Karpas-422 (cell line): ENCODE measurements at regions not wholly inside any gene's neighbourhood (a gene's known extent, or its start where the extent isn't known, plus 50 kb on each side); places are given as distances from the start of the nearest gene placed in this dataset.

Source experiments
- DNase-seq: peaks from one replicate; pipeline ENCODE4 v3.0.0-alpha.2; 2015
- H2AFZ ChIP-seq: fragments of 200-600 bp; sonication (generic); 2 replicates; pipeline ENCODE4 v1.6.1; 2014; ENCODE audit warnings: antibody characterized with exemption, low read length, mixed read lengths
- H3K27ac ChIP-seq: fragments of 200-600 bp; sonication (generic); 2 replicates; pipeline ENCODE4 v1.5.1; 2014; ENCODE audit warnings: mild to moderate bottlenecking, low read length, moderate library complexity
- H3K27me3 ChIP-seq: fragments of 200-600 bp; sonication (generic); 2 replicates; pipeline ENCODE4 v1.6.1; 2014; ENCODE audit warnings: low read length, mixed read lengths
- H3K36me3 ChIP-seq: fragments of 200-600 bp; sonication (generic); 2 replicates; pipeline ENCODE4 v1.6.1; 2014; ENCODE audit warnings: low read length, mixed read lengths; ENCODE audit not compliant: insufficient read depth
- H3K4me1 ChIP-seq: fragments of 200-600 bp; sonication (generic); 2 replicates; pipeline ENCODE4 v1.6.1; 2014; ENCODE audit warnings: mild to moderate bottlenecking, low read length, mixed read lengths
- H3K4me2 ChIP-seq: fragments of 200-600 bp; sonication (generic); 2 replicates; pipeline ENCODE4 v1.6.1; 2014; ENCODE audit warnings: low read length, low read depth, mild to moderate bottlenecking; ENCODE audit not compliant: poor library complexity, severe bottlenecking
- H3K4me3 ChIP-seq: fragments of 200-600 bp; sonication (generic); 2 replicates; pipeline ENCODE4 v1.5.1; 2014; ENCODE audit warnings: mild to moderate bottlenecking, antibody characterized with exemption, low read length, mixed read lengths
- H3K79me2 ChIP-seq: fragments of 200-600 bp; sonication (generic); 2 replicates; pipeline ENCODE4 v1.6.1; 2014; ENCODE audit warnings: mild to moderate bottlenecking, low read length, mixed read lengths
- H3K9ac ChIP-seq: fragments of 200-600 bp; sonication (generic); 2 replicates; pipeline ENCODE4 v1.6.0; 2014; ENCODE audit warnings: low read length
- H3K9me2 ChIP-seq: fragments of 200-600 bp; sonication (generic), shearing (Covaris generic); replicated peaks from 2 replicates; pipeline ENCODE4 v1.6.0; 2014; ENCODE audit warnings: mild to moderate bottlenecking, low read length, moderate library complexity; ENCODE audit not compliant: insufficient read depth
- H3K9me3 ChIP-seq: fragments of 300-700, 200-600 bp; sonication (generic); 2 replicates; pipeline ENCODE4 v1.6.1; 2014; ENCODE audit warnings: low read length, mixed read lengths
- H4K20me1 ChIP-seq: fragments of 200-600 bp; sonication (generic); 2 replicates; pipeline ENCODE4 v1.6.1; 2014; ENCODE audit warnings: mild to moderate bottlenecking, antibody characterized with exemption, low read length, low read depth; ENCODE audit not compliant: insufficient read depth

GRCh38 chr16:72277749-72278148 lies 105.8 kb upstream of the PMFBP1 start:
- no peak overlapping the region for H3K4me2 ChIP-seq
- no peak for DNase-seq
- no peaks in the 10 kb centered on the region for H3K79me2 ChIP-seq
- no peaks in the 10 kb centered on the region for H4K20me1 ChIP-seq
- H3K9me2 ChIP-seq, result no peaks in the 10 kb centered on the region
- H3K4me3 ChIP-seq, result no peak overlapping the region
- no peak overlapping the region for H2AFZ ChIP-seq
- no peaks in the 10 kb centered on the region for H3K36me3 ChIP-seq
- H3K9me3 ChIP-seq, result no peaks in the 10 kb centered on the region
- H3K4me1 ChIP-seq, result no peaks in the 10 kb centered on the region
- H3K9ac ChIP-seq, result no peak overlapping the region
- no peak overlapping the region for H3K27ac ChIP-seq
- no peaks in the 10 kb centered on the region for H3K27me3 ChIP-seq

DNA sequence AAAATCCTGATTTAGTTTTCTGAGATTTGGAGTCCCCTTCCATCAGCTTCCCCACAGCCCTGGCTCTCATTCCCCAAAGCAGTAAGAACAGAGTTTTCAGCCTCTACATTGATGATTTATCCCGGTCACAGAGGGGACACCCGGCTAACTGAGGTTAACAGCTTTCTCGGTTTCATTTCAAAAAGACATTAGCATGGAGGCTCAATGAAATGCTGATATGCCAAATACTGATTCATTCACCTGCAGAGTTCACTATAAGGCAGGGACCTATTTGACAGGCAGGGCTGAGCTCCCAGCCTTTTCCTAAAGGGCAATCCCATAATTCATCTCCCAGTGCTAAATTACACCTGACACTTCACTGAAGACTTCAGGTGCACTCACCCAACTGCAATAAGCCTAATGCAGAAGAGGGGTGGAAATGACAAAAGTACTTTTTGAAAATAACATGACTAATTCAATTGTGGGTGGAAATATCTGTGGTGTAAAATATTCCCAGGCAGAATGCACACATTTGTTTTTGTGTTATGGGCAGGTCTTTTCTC lies 99.8 kb upstream of the PMFBP1 start:
- H3K36me3 ChIP-seq, result no peaks in the 10 kb centered on the region

DNA sequence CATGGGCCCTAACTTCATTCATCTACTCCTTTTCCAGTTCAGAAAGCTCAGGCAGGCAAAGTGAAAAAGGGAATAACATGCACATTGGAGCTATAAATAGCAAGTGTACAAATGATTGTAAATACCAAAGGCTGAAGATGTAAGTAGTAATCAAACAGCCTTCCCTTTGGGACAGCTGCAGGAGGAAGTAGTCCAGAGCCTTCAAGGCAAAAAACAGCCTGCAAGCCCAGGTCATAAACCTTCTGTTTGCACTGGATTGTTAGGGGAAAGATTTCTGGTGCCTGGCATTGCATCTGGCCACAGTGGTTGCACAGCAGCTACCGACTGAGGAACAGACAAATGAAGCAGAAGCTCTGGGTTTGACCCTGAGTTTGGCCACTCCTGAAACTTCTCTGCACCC lies 98.6 kb upstream of the PMFBP1 start:
- Histone ChIP-seq H3K9me2 (no peaks in the 10 kb centered on the region), H3K9ac (no peak overlapping the region), H3K4me2 (no peak overlapping the region), H3K79me2 (no peaks in the 10 kb centered on the region), H3K27me3 (no peaks in the 10 kb centered on the region), H4K20me1 (no peaks in the 10 kb centered on the region), H3K36me3 (no peaks in the 10 kb centered on the region), H2AFZ (no peak overlapping the region), H3K9me3 (no peaks in the 10 kb centered on the region), H3K4me3 (no peak overlapping the region), H3K4me1 (no peaks in the 10 kb centered on the region), H3K27ac (no peak overlapping the region)
- no peak for DNase-seq

More for the DNA sequence above, 99.8 kb upstream of the PMFBP1 start:
- no peaks in the 10 kb centered on the region for H3K79me2 ChIP-seq
- H4K20me1 ChIP-seq, result no peaks in the 10 kb centered on the region
- no peak overlapping the region for H2AFZ ChIP-seq
- no peaks in the 10 kb centered on the region for H3K9me2 ChIP-seq
- no peaks in the 10 kb centered on the region for H3K27me3 ChIP-seq
- no peak overlapping the region for H3K4me3 ChIP-seq
- H3K9me3 ChIP-seq, result no peaks in the 10 kb centered on the region
- DNase-seq, result no peak
- no peak overlapping the region for H3K4me2 ChIP-seq
- H3K4me1 ChIP-seq, result no peaks in the 10 kb centered on the region
- H3K9ac ChIP-seq, result no peak overlapping the region
- H3K27ac ChIP-seq, result no peak overlapping the region

DNA sequence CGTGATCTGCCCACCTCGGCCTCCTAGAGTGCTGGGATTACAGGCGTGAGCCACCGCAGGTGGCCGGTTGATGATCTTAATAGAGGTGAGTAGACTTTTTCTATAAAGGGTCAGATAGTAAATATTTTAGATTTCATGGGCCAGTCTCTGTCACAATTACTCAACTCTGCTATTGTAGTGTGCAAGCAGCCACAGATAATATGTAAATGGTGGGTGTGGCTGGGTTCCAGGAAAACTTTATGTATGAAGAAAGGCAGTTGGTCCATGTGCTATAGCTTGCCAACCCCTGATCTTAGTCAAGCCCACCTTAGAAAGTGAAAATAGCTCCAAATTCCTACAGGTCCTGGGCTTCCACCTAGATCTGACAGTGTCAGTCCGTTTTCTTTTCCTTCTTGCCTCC lies 94.9 kb upstream of the PMFBP1 start:
- Histone ChIP-seq H3K4me1 (no peaks in the 10 kb centered on the region), H3K36me3 (no peaks in the 10 kb centered on the region), H3K27ac (no peak overlapping the region), H3K9me2 (no peaks in the 10 kb centered on the region), H3K79me2 (no peaks in the 10 kb centered on the region), H3K9me3 (no peaks in the 10 kb centered on the region), H3K9ac (no peak overlapping the region), H3K4me3 (no peak overlapping the region), H3K27me3 (no peaks in the 10 kb centered on the region), H3K4me2 (no peak overlapping the region), H2AFZ (no peak overlapping the region), H4K20me1 (no peaks in the 10 kb centered on the region)
- no peak for DNase-seq

DNA sequence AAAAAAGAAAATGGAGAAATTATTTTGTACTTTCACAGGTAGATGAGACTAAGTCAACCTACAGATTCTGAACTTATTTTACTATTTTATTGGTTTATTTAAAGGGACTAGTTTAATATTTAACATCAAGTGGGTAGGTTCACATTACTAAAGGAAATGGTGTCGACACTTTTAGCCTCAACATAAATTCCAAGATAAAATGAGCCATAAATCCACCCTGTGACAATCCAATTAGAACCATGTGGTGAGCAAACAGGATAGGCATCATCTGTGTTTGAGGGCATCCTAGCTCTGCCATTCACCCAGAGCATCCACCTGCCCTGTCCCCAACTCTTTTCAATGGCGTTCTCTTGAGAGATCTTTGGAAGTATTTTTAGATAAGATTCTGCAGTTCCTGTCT lies 92.8 kb upstream of the PMFBP1 start:
- Histone ChIP-seq H2AFZ (no peak overlapping the region), H3K27ac (no peak overlapping the region), H3K36me3 (no peaks in the 10 kb centered on the region), H3K27me3 (no peaks in the 10 kb centered on the region), H3K4me3 (no peak overlapping the region), H4K20me1 (no peaks in the 10 kb centered on the region), H3K4me2 (no peak overlapping the region), H3K9ac (no peak overlapping the region), H3K9me3 (no peaks in the 10 kb centered on the region), H3K9me2 (no peaks in the 10 kb centered on the region), H3K79me2 (no peaks in the 10 kb centered on the region), H3K4me1 (no peaks in the 10 kb centered on the region)
- DNase-seq, result no peak

- no peaks in the 10 kb centered on the region for H3K9me3 ChIP-seq
- no peak for DNase-seq
- H3K79me2 ChIP-seq, result no peaks in the 10 kb centered on the region
- H3K27ac ChIP-seq, result no peak overlapping the region
- no peak overlapping the region for H3K9ac ChIP-seq
- H3K27me3 ChIP-seq, result no peaks in the 10 kb centered on the region
- no peak overlapping the region for H3K4me3 ChIP-seq
- H3K9me2 ChIP-seq, result no peaks in the 10 kb centered on the region
- H2AFZ ChIP-seq, result no peak overlapping the region
- H3K4me1 ChIP-seq, result no peaks in the 10 kb centered on the region
- H4K20me1 ChIP-seq, result no peaks in the 10 kb centered on the region
- no peaks in the 10 kb centered on the region for H3K36me3 ChIP-seq
- H3K4me2 ChIP-seq, result no peak overlapping the region
Observed at GRCh38 chr16:72262711-72263110, 90.8 kb upstream of the PMFBP1 start.

- no peak overlapping the region for H3K27ac ChIP-seq
- no peak overlapping the region for H2AFZ ChIP-seq
- no peak overlapping the region for H3K9ac ChIP-seq
- H3K79me2 ChIP-seq, result no peaks in the 10 kb centered on the region
- H4K20me1 ChIP-seq, result no peaks in the 10 kb centered on the region
- no peaks in the 10 kb centered on the region for H3K36me3 ChIP-seq
- H3K9me3 ChIP-seq, result no peaks in the 10 kb centered on the region
- no peaks in the 10 kb centered on the region for H3K4me1 ChIP-seq
- no peak overlapping the region for H3K4me2 ChIP-seq
- no peak for DNase-seq
- no peak overlapping the region for H3K4me3 ChIP-seq
- no peaks in the 10 kb centered on the region for H3K9me2 ChIP-seq
- H3K27me3 ChIP-seq, result no peaks in the 10 kb centered on the region
Observed at GRCh38 chr16:72261127-72261526, 89.2 kb upstream of the PMFBP1 start.

GRCh38 chr16:72256398-72257066 lies 84.6 kb upstream of the PMFBP1 start:
- no peaks in the 10 kb centered on the region for H3K9me2 ChIP-seq
- no peak overlapping the region for H2AFZ ChIP-seq
- DNase-seq, result no peak
- no peak overlapping the region for H3K27ac ChIP-seq
- no peak overlapping the region for H3K4me2 ChIP-seq
- H3K9me3 ChIP-seq, result no peaks in the 10 kb centered on the region
- H4K20me1 ChIP-seq, result no peaks in the 10 kb centered on the region
- no peak overlapping the region for H3K4me3 ChIP-seq
- H3K9ac ChIP-seq, result no peak overlapping the region
- no peaks in the 10 kb centered on the region for H3K36me3 ChIP-seq
- H3K79me2 ChIP-seq, result no peaks in the 10 kb centered on the region
- no peaks in the 10 kb centered on the region for H3K27me3 ChIP-seq
- H3K4me1 ChIP-seq, result no peaks in the 10 kb centered on the region
